Dedifferentiated amniotic fluid mesenchymal stem cell (primary cell): ENCODE measurements at regions not wholly inside any gene's neighbourhood (a gene's known extent, or its start where the extent isn't known, plus 50 kb on each side); places are given as distances from the start of the nearest gene placed in this dataset.

Source experiments
- DNase-seq: peaks from one replicate; pipeline ENCODE4 v3.0.0-alpha.2; 2016; ENCODE audit errors: extremely low spot score

DNA sequence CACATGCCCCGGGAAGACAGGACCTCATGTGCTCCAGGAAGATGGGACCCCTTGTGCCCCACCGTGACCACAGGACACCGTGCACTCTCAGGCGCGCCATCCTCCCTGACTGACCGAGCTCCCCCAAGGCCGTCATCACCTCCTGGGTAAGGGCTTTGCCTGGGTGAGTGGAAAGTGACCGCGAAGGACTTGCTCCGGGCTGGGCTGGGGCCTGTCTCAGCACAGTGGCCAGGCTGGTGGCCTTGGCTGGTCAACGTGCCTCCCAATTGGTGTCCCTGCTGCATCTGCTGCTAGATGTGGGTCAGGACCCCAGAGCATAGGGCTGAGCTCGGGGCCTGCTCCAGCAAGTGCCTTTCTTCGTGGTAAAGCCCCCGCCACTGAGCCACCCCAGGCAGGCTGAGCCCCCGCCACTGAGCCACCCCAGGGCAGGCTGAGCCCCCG is 69.7 kb upstream of the CTDP1 start:
- DNase-seq: no peak

DNA sequence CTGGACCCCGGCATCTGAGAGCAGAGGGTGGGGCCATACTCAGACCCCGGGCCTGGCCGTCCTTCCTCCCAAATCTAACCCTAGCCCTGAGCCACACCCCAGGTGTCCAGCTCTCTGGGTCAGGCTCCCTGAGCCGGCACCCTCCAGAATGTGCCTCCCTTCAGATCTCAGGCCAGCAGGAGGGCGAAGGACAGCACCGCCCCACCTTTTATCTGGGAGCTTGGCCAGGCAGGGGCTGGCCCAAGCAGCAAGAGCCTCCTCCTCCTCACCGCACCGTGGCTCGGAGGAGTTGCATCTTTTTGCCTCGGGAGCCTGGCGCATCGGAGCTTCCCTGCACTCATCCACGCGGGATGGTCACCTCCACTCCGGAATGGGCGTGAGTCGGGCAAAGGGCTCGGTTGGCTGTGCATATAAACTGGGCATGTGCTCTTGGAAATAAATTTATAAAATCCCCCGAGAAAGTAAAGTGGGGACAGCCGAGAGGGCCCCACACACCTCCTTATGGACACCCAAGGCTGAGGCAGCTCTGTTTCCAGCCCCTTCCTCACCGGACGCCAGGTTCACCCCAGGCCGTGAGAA is 69.1 kb upstream of the CTDP1 start:
- no peak for DNase-seq

- no peak for DNase-seq
These were observed 68.4 kb upstream of the CTDP1 start for GRCh38 chr18:79611040-79611681.

GRCh38 chr18:79612291-79613108 is 67.1 kb upstream of the CTDP1 start:
- DNase-seq: no peak

DNA sequence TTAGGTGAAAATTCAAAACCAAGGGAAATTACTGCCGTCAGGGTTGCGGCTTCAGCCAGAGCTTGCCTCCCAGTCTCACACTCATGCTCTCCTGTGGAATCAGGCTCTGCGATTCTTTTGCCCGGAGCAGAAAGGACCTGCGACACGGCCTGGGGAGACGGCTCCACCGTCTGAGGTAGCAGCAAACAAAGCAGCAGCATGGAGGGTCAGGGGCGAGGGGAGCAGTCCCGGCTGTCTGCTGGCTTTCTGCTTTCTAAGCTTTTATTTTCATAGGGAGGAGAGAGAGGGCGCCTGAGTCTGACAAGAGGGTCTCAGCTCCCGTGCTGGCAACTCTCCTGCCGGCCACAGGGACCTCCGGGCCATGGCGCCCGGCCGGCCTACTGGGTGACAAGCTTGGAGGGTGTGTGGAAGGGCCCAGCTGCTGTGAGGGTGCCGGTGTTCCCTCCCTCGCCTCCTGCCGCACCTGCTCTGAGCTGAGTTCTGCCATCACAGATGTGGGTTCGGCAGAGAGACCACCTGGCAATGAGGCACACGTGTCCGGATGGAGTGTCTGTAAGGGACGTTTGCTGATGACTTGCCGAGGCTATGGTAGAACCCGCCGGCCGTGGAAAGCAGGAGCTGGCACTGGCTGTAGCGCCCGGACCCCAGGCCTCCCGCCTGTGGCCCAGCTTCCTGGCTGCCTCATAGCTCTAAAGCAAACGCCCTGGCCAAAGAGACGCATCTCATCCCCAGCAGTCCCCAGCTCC is 66.2 kb upstream of the CTDP1 start:
- DNase-seq: no peak

GRCh38 chr18:79614211-79614955 is 65.2 kb upstream of the CTDP1 start:
- DNase-seq: no peak

GRCh38 chr18:79615091-79615490 is 64.5 kb upstream of the CTDP1 start:
- no peak for DNase-seq

GRCh38 chr18:79615586-79615985 is 64.0 kb upstream of the CTDP1 start:
- DNase-seq: no peak

- peak; percentile 15 for DNase-seq
These were observed 62.7 kb upstream of the CTDP1 start for GRCh38 chr18:79616651-79617510.

- no peak for DNase-seq
These were observed 61.8 kb upstream of the CTDP1 start for GRCh38 chr18:79617511-79618500.

- DNase-seq: no peak
These were observed 58.9 kb upstream of the CTDP1 start for GRCh38 chr18:79620576-79621165.

DNA sequence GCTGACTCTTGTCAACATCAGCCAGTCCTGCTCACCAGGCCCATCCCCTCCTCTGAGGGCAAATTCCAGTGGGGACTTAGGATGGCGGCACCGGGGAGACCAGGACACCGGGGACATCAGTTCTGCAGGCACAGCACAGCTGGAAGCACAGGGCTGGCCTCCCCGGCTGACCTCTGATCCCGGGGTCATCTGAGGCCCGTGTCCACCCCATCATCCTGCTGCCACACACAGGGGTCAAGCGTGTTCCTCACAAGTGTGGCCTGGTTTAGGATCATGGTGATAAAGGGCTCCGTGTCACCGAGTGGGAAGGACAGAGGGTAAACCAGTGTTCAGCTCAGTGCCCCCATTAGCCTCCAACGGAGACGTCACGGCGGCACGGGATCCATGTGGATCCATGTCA is 58.1 kb upstream of the CTDP1 start:
- DNase-seq: no peak

DNA sequence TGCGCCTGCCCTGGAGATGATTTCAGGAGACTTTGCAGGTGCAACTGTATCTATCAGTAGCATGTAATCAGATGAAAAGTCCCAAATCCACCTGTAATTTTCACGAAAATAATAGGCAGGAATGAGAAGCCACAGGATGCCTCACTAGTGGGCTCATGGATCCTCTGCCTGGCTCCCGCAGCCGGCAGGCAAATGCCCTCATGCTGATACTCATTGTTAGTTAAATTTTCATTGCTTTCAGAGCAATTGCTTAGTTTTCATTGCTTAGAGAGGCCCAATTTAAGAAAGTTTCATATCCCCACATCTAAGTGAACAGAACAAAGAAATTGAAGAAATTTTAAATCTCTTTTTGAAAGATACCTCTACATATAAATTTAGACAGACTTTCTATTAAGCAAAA is 57.6 kb upstream of the CTDP1 start:
- DNase-seq: no peak

- DNase-seq: no peak
These were observed 55.0 kb upstream of the CTDP1 start for GRCh38 chr18:79624356-79625170.

DNA sequence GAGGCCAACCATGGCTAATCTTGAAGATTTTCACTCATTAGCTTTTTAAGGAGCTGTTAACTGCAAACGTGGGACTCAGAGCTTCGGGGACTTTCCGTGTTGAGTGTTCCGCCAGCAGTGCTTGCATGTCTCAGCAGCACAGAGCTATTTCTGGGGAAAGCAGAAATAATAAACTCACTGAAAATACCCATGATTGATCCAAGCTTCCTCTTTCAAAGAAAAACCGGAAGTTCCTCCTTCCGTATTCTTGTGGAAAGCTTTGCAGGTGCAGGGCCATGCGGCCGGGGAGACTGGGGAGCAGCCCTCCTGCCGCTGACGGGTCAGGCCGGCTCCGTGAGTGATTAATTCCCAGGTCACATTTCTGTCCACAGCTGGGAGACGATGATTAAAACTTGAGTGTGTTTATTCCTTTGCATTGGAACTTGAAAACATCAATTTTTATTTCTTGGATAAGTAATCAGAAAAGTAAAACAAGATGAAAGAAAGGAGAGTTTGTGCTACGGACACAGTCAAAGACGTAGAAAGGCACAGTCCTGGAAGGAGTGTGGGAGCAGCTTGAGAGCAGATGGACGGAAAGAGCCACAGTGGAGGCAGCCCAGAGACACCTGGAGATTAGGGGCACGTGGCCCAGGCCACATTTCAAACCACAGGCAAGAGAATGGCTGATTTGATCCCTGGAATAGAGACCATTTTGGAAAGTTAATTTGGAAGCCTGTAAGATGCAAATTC is 54.2 kb upstream of the CTDP1 start:
- DNase-seq: no peak

GRCh38 chr18:79625924-79626561 is 53.6 kb upstream of the CTDP1 start:
- no peak for DNase-seq
